MCF 10A (cell line): ENCODE measurements at regions not wholly inside any gene's neighbourhood (a gene's known extent, or its start where the extent isn't known, plus 50 kb on each side); places are given as distances from the start of the nearest gene placed in this dataset.

ENCODE experiments used
- BruUV-seq: library from RNA; stranded (reverse); fragments of 400-500 nt; replicated peaks from 2 replicates; lab custom pipeline; 2021; lab: Mats Ljungman, UMichigan
- CTCF ChIA-PET: fragments of 300-600 bp; sonication (Branson Sonifier 250); formaldehyde crosslinking; extraction: SDS; loops from one replicate; lab custom pipeline; 2021; ENCODE audit warnings: antibody characterized with exemption, inconsistent platforms; lab: Yijun Ruan, JAX
- POLR2A ChIA-PET: fragments of 300-600, 350-650 bp; sonication (Branson Sonifier 250); formaldehyde crosslinking; extraction: SDS; loops from one replicate; lab custom pipeline; 2020; ENCODE audit warnings: antibody characterized with exemption, inconsistent platforms; lab: Yijun Ruan, JAX
- DNase-seq: peaks from one replicate; pipeline ENCODE4 v3.0.0-alpha.2; 2018; ENCODE audit not compliant: unreplicated experiment
- H3K27ac Mint-ChIP-seq: one replicate; pipeline ENCODE4 v1.8.0; 2022; ENCODE audit warnings: mild to moderate bottlenecking, low read depth, mixed read lengths; ENCODE audit not compliant: unreplicated experiment
- H3K27me3 Mint-ChIP-seq: one replicate; pipeline ENCODE4 v1.8.0; 2022; ENCODE audit warnings: mixed read lengths; ENCODE audit not compliant: insufficient read depth, unreplicated experiment
- H3K36me3 Mint-ChIP-seq: one replicate; pipeline ENCODE4 v1.8.0; 2022; ENCODE audit warnings: mild to moderate bottlenecking, moderate library complexity, mixed read lengths; ENCODE audit not compliant: insufficient read depth, unreplicated experiment
- H3K4me1 Mint-ChIP-seq: one replicate; pipeline ENCODE4 v1.8.0; 2022; ENCODE audit warnings: mixed read lengths; ENCODE audit not compliant: insufficient read depth, unreplicated experiment
- H3K4me3 Mint-ChIP-seq: one replicate; pipeline ENCODE4 v1.8.0; 2022; ENCODE audit warnings: mild to moderate bottlenecking, moderate library complexity, mixed read lengths; ENCODE audit not compliant: unreplicated experiment
- H3K9me3 Mint-ChIP-seq: one replicate; pipeline ENCODE4 v1.8.0; 2022; ENCODE audit warnings: mixed read lengths; ENCODE audit not compliant: unreplicated experiment
- intact Hi-C: fragments of 100-400 bp; cut with micrococcal nuclease; formaldehyde crosslinking; loops from 2 replicates; pipeline ENCODE4 v1.14.1; 2022
- TF ChIP-seq, protein P1 (sequence below): fragments of 200-600 bp; IDR thresholded peaks from one replicate; pipeline ENCODE4 v1.8.0; 2022; ENCODE audit warnings: antibody characterized with exemption, mild to moderate bottlenecking; ENCODE audit not compliant: unreplicated experiment

DNA sequence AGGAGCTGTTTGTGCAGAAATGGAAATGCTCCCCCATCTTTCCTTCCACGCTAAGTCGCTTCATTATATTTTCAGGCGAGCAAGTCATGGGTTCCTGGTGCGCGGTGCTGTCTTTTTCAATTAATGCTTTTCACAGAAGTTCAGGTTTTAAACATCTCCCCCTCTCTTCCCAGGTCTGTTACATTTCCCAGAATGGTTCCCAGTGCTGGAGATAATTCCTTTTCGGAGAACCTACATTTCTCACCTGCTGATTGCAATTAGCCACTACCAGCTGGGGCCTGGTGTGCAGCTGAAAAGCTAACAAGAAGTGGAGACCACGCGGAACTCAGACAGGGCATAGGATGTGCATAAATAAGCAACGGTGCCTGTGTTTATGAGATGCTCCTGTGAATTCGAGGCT lies 217.8 kb downstream of the MID1IP1 start:
- Mint-ChIP-seq H3K36me3 (no peaks in the 10 kb centered on the region), H3K9me3 (no peaks in the 10 kb centered on the region), H3K4me3 (no peak overlapping the region), H3K27ac (no peak overlapping the region), H3K4me1 (no peaks in the 10 kb centered on the region), H3K27me3 (peaks cover 72% of the 10 kb centered on the region)
- DNase-seq = no peak
- TF ChIP-seq, protein P1, sequence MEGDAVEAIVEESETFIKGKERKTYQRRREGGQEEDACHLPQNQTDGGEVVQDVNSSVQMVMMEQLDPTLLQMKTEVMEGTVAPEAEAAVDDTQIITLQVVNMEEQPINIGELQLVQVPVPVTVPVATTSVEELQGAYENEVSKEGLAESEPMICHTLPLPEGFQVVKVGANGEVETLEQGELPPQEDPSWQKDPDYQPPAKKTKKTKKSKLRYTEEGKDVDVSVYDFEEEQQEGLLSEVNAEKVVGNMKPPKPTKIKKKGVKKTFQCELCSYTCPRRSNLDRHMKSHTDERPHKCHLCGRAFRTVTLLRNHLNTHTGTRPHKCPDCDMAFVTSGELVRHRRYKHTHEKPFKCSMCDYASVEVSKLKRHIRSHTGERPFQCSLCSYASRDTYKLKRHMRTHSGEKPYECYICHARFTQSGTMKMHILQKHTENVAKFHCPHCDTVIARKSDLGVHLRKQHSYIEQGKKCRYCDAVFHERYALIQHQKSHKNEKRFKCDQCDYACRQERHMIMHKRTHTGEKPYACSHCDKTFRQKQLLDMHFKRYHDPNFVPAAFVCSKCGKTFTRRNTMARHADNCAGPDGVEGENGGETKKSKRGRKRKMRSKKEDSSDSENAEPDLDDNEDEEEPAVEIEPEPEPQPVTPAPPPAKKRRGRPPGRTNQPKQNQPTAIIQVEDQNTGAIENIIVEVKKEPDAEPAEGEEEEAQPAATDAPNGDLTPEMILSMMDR = no peak
- ChIA-PET CTCF (no interaction called here), POLR2A (no interaction called here)
- intact Hi-C loops = no loop called here
- BruUV-seq = no TSS peak

DNA sequence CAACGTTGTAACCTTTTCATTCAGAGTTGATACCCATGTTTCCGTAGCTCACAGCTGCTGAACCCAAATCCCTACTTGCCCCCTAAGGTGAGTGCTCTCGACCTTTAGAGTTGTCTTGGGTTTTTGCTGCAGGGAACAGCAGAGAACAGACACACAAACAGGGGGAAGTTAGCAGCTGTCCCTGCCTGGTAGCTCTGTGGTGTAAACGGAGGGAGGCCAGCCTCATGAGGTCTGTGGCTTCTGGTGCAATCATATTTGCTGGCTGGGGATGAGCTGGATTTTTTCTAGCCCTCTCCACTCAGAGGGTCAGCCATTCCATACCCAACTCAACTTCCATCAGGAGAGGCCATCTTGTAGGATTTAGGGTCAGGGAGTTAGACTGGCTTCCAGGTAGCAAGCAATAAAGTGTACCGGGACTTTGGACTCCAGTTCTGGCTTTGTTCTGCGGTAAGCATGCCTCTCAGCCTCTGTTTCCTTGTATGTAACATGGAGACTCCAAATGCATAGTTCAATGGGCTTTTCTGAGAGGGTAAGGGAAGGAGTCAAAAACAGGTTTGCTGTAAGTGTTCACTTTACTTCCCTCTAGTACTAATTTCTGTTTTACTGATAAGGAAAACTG lies 218.9 kb downstream of the MID1IP1 start:
- ChIA-PET POLR2A (no interaction called here), CTCF (no interaction called here)
- Mint-ChIP-seq H3K27me3 (peaks cover 73% of the 10 kb centered on the region), H3K4me1 (no peaks in the 10 kb centered on the region), H3K36me3 (no peaks in the 10 kb centered on the region), H3K4me3 (no peak overlapping the region), H3K27ac (no peak overlapping the region), H3K9me3 (no peaks in the 10 kb centered on the region)
- TF ChIP-seq, protein P1 = no peak
- intact Hi-C loops = no loop called here
- DNase-seq = no peak
- no TSS peak for BruUV-seq

DNA sequence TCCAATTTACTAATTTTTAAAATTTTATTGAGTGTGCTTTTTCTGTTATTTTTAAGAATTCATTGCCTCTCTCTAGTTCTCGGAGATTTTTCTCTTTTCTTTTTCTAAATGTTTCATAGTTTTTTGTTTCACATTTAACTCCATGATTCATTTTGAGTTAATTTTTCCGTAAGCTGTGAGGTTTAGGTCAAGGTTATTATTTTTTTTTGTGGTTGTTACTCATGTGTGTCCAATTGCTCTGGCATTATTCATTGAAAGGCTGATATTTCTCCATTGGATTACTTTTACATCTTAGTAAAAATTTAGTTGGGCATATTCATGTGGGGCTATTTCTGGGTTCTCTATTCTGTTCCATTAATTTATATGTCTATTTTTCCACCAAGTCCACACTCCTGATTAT lies 220.8 kb downstream of the MID1IP1 start:
- POLR2A ChIA-PET = no interaction called here
- Mint-ChIP-seq H3K27me3 (peaks cover 70% of the 10 kb centered on the region), H3K9me3 (no peaks in the 10 kb centered on the region), H3K36me3 (no peaks in the 10 kb centered on the region), H3K4me3 (no peak overlapping the region), H3K27ac (no peak overlapping the region), H3K4me1 (no peaks in the 10 kb centered on the region)
- TF ChIP-seq, protein P1 = no peak
- CTCF ChIA-PET = no interaction called here
- no peak for DNase-seq
- intact Hi-C loops = no loop called here
- no TSS peak for BruUV-seq

DNA sequence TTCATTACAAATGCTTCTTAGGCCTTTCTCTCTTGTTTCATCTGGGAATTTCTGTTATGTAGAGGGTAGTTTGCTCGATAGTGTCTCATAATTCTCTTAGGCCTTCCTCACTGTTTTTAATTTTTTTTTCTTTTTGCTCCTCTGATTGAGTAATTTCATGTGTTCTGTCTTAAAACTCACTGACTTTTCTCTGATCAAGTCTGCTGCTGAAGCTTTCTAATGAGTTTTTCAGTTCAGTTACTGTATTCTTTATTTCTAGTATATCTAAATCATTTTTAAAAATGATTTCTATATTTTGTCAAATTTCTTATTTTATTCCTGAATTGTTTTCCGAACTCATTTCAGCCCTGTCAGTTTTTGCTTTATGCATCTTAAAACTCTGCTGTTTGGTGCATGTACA lies 228.0 kb downstream of the MID1IP1 start:
- no peaks in the 10 kb centered on the region for H3K4me1 Mint-ChIP-seq
- peaks cover 17% of the 10 kb centered on the region for H3K9me3 Mint-ChIP-seq
- no peak overlapping the region for H3K4me3 Mint-ChIP-seq
- ChIA-PET CTCF (no interaction called here), POLR2A (no interaction called here)
- no TSS peak for BruUV-seq
- peaks cover 10% of the 10 kb centered on the region for H3K27me3 Mint-ChIP-seq
- no peak for DNase-seq
- TF ChIP-seq, protein P1 = no peak
- H3K27ac Mint-ChIP-seq = no peak overlapping the region
- H3K36me3 Mint-ChIP-seq = no peaks in the 10 kb centered on the region
- intact Hi-C loops = no loop called here
